SKM-1 (cell line): ENCODE measurements at regions not wholly inside any gene's neighbourhood (a gene's known extent, or its start where the extent isn't known, plus 50 kb on each side); places are given as distances from the start of the nearest gene placed in this dataset.

Source experiments
- DNase-seq: peaks from one replicate; lab custom pipeline; 2025; ENCODE audit not compliant: unreplicated experiment; lab: John Stamatoyannopoulos, UW

GRCh38 chr13:82447416-82448077 is 1434.7 kb downstream of the SLITRK1 start:
- DNase-seq, result no peak

GRCh38 chr13:82439159-82439904 is 1442.9 kb downstream of the SLITRK1 start:
- DNase-seq, result no peak

DNA sequence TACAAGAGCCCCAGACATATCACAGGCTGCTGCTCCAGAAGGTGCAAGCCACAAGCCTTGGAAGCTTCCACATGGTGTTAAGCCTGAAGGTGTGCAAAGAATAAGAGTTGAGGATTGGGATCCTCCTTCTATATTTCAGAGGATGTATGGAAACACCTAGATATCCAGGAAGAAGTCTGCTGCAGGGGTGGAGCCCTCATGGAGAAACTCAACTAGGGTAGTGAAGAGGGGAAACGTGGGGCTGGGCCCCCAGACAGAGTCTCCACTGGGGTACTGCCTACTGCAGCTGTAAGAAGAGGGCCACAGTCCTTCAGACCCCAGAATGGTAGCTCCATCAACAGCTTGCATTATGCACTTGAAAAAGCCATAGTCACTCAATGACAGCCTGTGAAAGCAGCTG is 1444.0 kb downstream of the SLITRK1 start:
- DNase-seq, result no peak

DNA sequence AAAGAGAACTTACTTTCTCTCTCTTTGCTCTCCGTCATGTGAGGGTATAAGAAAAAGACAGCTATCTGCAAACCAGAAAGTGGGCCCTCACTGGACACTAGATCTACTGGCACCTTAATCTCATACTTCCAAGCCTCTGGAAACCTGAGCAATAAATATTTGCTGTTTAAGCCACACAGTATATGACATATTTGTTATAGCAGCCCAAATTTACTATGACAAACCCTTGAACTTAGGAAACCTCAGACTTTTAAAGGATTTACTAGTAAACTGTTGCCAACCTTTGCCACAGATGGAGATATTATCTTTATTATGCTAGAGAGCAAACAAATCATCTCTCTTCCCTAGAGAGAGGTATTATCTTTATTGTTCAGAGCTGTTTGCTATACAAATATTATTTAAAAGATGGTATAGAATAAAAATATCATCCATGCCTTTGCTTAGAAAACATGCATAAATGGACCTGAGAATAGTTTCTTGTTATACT is 1446.1 kb downstream of the SLITRK1 start:
- no peak for DNase-seq

- no peak for DNase-seq
Measured at GRCh38 chr13:82432949-82433348, 1449.3 kb downstream of the SLITRK1 start.

GRCh38 chr13:82412749-82413148 is 1469.5 kb downstream of the SLITRK1 start:
- DNase-seq, result no peak

DNA sequence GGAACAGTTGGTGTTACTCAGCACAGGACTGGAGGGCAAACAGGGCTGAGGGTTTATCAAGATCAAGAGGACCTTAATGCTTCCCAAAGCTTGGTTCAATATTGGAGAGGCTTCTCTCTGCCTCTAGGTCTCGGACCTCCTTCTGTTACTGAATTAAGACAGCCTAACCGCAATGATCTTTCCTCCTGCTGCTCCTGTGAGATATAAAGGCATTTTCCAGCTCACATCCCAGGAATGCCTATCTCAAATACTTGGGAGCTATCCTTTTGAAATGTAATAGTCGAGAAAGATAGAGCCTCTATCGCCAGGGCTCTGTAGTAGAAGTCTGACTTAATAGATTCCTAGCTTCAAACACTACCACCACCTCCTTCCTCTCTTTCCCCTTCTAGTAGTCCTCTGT is 1475.0 kb downstream of the SLITRK1 start:
- DNase-seq, result no peak

DNA sequence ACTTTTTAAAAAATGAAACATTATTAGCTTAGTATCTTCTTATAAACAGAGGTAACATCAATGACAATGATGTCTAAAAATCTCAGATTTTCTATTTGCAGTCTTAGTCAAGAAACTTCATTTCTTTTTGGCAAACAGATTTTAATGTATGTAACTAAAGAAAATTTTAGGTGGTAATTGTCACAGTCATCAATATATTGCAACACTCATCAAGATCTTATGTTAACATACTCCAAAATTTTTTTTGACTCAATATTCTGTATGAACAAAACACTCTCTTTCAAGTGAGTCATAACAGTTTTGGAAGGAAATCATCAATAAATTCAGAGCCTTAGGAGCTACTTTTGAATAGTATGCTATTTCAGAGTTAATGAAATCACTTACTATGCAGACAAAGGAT is 1507.6 kb downstream of the SLITRK1 start:
- no peak for DNase-seq

- no peak for DNase-seq
Measured at GRCh38 chr13:82370316-82370715, 1512.0 kb downstream of the SLITRK1 start.

GRCh38 chr13:82364525-82364924 is 1517.7 kb downstream of the SLITRK1 start:
- no peak for DNase-seq

DNA sequence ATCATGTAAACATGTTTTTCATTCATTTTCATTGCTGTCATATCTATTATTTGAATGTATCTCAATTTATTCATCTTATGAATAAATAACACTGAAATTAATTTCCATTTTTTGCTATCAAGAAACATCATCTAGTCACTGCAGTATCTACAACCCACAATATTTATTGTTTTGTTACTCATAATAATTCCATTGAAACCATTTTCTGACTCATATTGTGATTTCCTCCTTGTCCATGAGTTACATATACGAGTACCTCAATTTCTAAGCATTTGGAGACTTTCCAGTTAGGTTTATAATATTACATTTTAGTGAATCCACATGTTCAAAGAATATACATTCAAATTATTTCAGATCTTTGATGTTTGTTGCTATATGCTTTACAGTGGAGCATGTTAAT is 1524.0 kb downstream of the SLITRK1 start:
- DNase-seq, result no peak

DNA sequence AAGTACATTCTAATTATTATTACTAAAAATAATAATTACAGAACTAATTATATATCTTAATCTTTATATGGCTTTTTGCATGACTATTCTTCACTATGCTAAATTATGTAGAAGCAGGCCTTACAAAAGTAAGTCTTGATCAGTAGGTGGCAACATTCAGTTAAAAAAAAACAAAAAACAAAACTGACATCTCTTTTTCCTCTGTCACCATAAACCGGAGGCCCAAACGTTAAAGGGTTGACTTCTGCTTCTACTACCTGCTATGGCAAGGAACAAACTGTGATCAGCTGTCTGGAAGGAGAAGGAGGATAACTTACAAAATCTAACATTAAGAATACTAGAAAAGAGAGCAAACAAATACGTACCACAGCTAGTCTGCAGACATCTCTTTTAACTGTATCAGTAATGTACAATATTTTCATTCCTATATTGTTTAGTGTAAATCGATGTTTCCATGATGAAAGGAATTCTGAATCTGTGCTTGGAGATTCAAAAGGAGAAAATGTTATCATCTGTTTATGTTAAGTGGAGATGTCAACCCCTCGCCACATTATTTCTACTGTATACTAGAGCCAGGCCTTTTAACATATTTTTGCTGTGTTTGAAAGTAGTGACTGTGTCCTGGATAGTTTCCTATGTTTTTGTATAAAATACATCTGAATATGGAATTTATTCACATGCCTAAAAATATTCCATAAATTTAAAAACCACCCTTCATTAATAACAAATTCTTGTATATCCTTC is 1525.4 kb downstream of the SLITRK1 start:
- DNase-seq, result no peak

GRCh38 chr13:82344867-82345266 is 1537.4 kb downstream of the SLITRK1 start:
- DNase-seq, result no peak

- no peak for DNase-seq
Measured at GRCh38 chr13:82341116-82341515, 1541.2 kb downstream of the SLITRK1 start.

DNA sequence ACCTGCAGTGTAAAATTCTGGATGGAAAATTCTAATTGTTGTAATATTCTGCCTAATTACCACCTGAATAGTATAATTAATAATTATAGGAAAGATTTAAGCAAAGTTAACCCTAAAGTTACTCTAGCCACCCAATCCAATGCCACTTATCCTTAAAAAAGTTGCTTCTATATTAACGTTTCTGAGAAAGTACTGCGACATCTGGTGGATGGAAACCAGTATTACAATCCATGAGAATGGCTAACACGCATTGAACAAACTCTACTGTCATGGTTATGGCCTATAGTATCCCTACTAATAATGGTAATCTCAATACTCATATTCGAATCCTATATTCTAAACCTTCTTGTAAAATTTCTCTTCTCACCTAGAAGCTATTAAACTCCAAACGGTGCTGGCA is 1551.8 kb downstream of the SLITRK1 start:
- DNase-seq, result no peak

- DNase-seq, result no peak
Measured at GRCh38 chr13:82323101-82323500, 1559.2 kb downstream of the SLITRK1 start.

GRCh38 chr13:82305588-82305987 is 1576.7 kb downstream of the SLITRK1 start:
- no peak for DNase-seq

GRCh38 chr13:82298106-82298505 is 1584.2 kb downstream of the SLITRK1 start:
- DNase-seq, result no peak

DNA sequence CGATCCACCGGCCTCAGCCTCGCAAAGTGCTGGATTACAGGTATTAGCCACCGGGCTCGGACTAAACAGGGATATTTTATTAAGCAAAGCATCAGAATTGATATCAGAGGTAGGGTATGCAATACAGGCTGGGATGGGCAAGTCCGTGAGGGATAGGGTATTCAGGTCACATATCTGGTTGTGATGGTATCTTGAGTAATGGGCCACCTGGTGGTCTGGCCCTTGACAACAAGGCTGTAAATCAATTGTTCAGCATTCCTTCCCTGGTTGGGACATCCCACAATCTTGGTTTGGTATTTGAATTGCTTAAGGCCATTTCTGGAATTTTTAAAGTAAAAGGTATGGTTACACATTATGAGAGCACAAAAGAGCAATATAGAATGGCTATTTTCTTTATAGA is 1588.0 kb downstream of the SLITRK1 start:
- no peak for DNase-seq

DNA sequence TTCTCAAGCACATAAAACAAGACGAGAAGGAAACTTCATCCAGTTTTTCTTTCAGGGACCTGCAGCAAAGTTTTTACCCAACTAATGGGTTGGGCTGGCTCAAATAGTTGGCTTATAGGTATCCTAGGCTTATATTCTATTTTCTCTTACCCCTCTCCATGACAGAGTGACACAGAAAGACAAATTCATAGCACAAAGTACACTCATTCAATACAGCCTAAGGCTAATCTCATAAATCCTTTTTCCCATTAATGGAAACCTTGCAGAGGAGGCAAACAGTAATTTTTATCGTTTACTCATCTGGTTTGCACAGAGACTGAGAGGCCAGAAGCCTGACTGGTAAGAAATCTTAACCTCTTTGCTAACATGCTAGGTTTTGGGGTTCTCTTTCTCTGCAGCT is 1589.9 kb downstream of the SLITRK1 start:
- no peak for DNase-seq

DNA sequence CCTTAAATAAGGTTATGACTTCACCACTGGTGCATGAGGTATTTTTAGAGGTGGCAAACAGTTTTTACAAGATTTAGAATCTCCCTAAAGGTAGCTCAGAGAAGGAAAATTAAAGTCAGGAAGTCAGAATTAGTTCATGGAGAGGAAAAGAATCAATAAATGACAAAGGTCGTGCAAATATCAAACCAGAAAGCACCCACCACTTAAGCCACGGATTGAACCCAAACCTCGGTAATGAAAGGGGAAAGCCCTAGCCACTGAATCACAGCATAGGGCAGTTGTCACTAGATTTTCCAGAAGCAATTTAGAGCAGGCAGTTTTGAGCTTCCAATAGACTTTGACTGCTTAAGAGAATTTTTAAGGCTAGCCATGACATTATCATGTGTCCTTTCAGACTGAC is 1590.4 kb downstream of the SLITRK1 start:
- no peak for DNase-seq

DNA sequence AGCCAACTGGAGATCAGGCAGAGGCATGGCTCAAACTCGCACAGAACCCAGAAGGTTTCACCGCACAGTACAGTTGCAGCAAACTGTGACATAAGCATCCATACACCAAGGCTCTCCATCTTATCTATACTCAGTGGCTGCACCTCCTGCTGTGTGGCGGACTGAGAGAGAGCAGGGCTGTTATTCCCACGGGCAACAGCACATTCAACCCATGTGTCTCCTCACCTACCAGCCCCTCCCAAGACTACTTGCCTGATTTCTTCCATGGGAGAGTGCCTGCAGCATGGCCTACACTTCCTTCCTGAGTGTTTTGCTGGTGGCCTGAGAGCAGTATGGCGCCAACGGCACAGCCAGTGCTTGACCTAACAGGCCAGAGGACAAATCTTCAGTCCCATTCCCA is 1606.6 kb downstream of the SLITRK1 start:
- no peak for DNase-seq
